ENCODE measurements at regions not wholly inside any gene's neighbourhood (a gene's known extent, or its start where the extent isn't known, plus 50 kb on each side); places are given as distances from the start of the nearest gene placed in this dataset.

- BruUV-seq (replicated peaks), result no TSS peak
- H3K36me3 Mint-ChIP-seq (ENCODE audit: insufficient read depth, unreplicated experiment), result no peaks in the 10 kb centered on the region
- TF ChIP-seq, protein P1, sequence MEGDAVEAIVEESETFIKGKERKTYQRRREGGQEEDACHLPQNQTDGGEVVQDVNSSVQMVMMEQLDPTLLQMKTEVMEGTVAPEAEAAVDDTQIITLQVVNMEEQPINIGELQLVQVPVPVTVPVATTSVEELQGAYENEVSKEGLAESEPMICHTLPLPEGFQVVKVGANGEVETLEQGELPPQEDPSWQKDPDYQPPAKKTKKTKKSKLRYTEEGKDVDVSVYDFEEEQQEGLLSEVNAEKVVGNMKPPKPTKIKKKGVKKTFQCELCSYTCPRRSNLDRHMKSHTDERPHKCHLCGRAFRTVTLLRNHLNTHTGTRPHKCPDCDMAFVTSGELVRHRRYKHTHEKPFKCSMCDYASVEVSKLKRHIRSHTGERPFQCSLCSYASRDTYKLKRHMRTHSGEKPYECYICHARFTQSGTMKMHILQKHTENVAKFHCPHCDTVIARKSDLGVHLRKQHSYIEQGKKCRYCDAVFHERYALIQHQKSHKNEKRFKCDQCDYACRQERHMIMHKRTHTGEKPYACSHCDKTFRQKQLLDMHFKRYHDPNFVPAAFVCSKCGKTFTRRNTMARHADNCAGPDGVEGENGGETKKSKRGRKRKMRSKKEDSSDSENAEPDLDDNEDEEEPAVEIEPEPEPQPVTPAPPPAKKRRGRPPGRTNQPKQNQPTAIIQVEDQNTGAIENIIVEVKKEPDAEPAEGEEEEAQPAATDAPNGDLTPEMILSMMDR (IDR thresholded peaks at IDR 0.05; ENCODE audit: unreplicated experiment), result no peak
- no peak for DNase-seq (ENCODE audit: unreplicated experiment)
- peaks cover 12% of the 10 kb centered on the region for H3K9me3 Mint-ChIP-seq (ENCODE audit: unreplicated experiment)
- H3K4me3 Mint-ChIP-seq (ENCODE audit: unreplicated experiment), result no peak overlapping the region
- intact Hi-C loops (cut with micrococcal nuclease), result no loop called here
- no peaks in the 10 kb centered on the region for H3K27me3 Mint-ChIP-seq (ENCODE audit: insufficient read depth, unreplicated experiment)
- ChIA-PET CTCF (interaction anchor here (0.6 kb wide), 1 partner anchor 30 kb away, joined by 3 read pairs; no protein-coding TSS in a partner anchor), POLR2A (no interaction called here)
- H3K27ac Mint-ChIP-seq (ENCODE audit: low read depth, unreplicated experiment), result no peak overlapping the region
- no peaks in the 10 kb centered on the region for H3K4me1 Mint-ChIP-seq (ENCODE audit: insufficient read depth, unreplicated experiment)
Observed at GRCh38 chr1:87539147-87539546, 210.5 kb downstream of the LMO4 start.

GRCh38 chr1:87542697-87543096 lies 214.0 kb downstream of the LMO4 start:
- no peak overlapping the region for H3K4me3 Mint-ChIP-seq (ENCODE audit: unreplicated experiment)
- peaks cover 24% of the 10 kb centered on the region for H3K9me3 Mint-ChIP-seq (ENCODE audit: unreplicated experiment)

DNA sequence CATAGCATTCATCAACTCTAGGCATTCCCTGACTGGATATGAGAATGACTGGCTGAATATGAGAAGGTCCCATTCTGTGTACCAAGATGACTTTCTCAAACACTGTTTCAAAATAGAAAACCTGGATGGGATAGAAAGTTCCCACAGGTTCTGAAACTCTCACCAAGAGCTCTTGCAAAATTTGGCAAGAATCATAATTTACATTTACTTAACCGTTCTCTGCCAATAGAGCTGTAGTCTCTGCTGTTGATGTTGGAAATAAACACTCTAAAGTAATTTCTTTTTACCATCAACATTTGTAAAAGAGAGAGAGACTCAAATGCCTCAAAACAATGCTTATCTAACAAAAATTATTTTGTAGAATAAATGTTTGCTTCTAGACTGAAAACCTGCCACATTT lies 221.1 kb downstream of the LMO4 start:
- DNase-seq (ENCODE audit: unreplicated experiment), result no peak
- no TSS peak for BruUV-seq (replicated peaks)
- Mint-ChIP-seq H3K4me1 (ENCODE audit: insufficient read depth, unreplicated experiment) (no peaks in the 10 kb centered on the region), H3K27me3 (ENCODE audit: insufficient read depth, unreplicated experiment) (no peaks in the 10 kb centered on the region), H3K4me3 (ENCODE audit: unreplicated experiment) (no peak overlapping the region), H3K9me3 (ENCODE audit: unreplicated experiment) (peaks cover 6% of the 10 kb centered on the region), H3K27ac (ENCODE audit: low read depth, unreplicated experiment) (no peak overlapping the region), H3K36me3 (ENCODE audit: insufficient read depth, unreplicated experiment) (no peaks in the 10 kb centered on the region)
- CTCF ChIA-PET, result no interaction called here
- TF ChIP-seq, protein P1 (IDR thresholded peaks at IDR 0.05; ENCODE audit: unreplicated experiment), result no peak
- POLR2A ChIA-PET, result interaction anchor here (0.6 to 0.7 kb wide), 2 partner anchors 22 to 454 kb away, joined by 3 to 6 read pairs; no protein-coding TSS in a partner anchor
- intact Hi-C loops (cut with micrococcal nuclease), result no loop called here

More at GRCh38 chr1:87542697-87543096, 214.0 kb downstream of the LMO4 start:
- POLR2A ChIA-PET, result no interaction called here
- Mint-ChIP-seq H3K27ac (ENCODE audit: low read depth, unreplicated experiment) (no peak overlapping the region), H3K36me3 (ENCODE audit: insufficient read depth, unreplicated experiment) (no peaks in the 10 kb centered on the region), H3K27me3 (ENCODE audit: insufficient read depth, unreplicated experiment) (no peaks in the 10 kb centered on the region), H3K4me1 (ENCODE audit: insufficient read depth, unreplicated experiment) (no peaks in the 10 kb centered on the region)
- no peak for DNase-seq (ENCODE audit: unreplicated experiment)
- TF ChIP-seq, protein P1 (IDR thresholded peaks at IDR 0.05; ENCODE audit: unreplicated experiment), result no peak
- intact Hi-C loops (cut with micrococcal nuclease), result no loop called here
- BruUV-seq (replicated peaks), result no TSS peak
- CTCF ChIA-PET, result no interaction called here

- no peaks in the 10 kb centered on the region for H3K4me1 Mint-ChIP-seq (ENCODE audit: insufficient read depth, unreplicated experiment)
- intact Hi-C loops (cut with micrococcal nuclease), result no loop called here
- H3K9me3 Mint-ChIP-seq (ENCODE audit: unreplicated experiment), result no peaks in the 10 kb centered on the region
- H3K36me3 Mint-ChIP-seq (ENCODE audit: insufficient read depth, unreplicated experiment), result no peaks in the 10 kb centered on the region
- DNase-seq (ENCODE audit: unreplicated experiment), result no peak
- ChIA-PET POLR2A (no interaction called here), CTCF (no interaction called here)
- TF ChIP-seq, protein P1 (IDR thresholded peaks at IDR 0.05; ENCODE audit: unreplicated experiment), result no peak
- no peak overlapping the region for H3K4me3 Mint-ChIP-seq (ENCODE audit: unreplicated experiment)
- no TSS peak for BruUV-seq (replicated peaks)
- no peak overlapping the region for H3K27ac Mint-ChIP-seq (ENCODE audit: low read depth, unreplicated experiment)
- H3K27me3 Mint-ChIP-seq (ENCODE audit: insufficient read depth, unreplicated experiment), result no peaks in the 10 kb centered on the region
Observed at GRCh38 chr1:87553511-87553910, 224.8 kb downstream of the LMO4 start.

Data from MCF 10A (cell line).